Subcutaneous abdominal adipose tissue (tissue), 5 donors: ENCODE measurements at regions not wholly inside any gene's neighbourhood (a gene's known extent, or its start where the extent isn't known, plus 50 kb on each side); places are given as distances from the start of the nearest gene placed in this dataset.

Experiments used
- H3K27ac ChIP-seq: one replicate; pipeline ENCODE4 v1.7.0; 2013; ENCODE audit warnings: low read depth, mild to moderate bottlenecking, inconsistent platforms, low read length, moderate library complexity
- H3K27me3 ChIP-seq, 5 donors: one replicate each; pipeline ENCODE4 v1.7.0; 2013; ENCODE audit warnings: low read length in 5 of 5, inconsistent platforms in 1 of 5; ENCODE audit not compliant: control insufficient read depth in 5 of 5, insufficient read depth in 4 of 5
- H3K36me3 ChIP-seq, 5 donors: one replicate each; pipeline ENCODE4 v1.7.0; 2013; ENCODE audit warnings: low read length in 5 of 5; ENCODE audit not compliant: control insufficient read depth in 5 of 5, insufficient read depth in 5 of 5
- H3K4me1 ChIP-seq, 5 donors: one replicate each; pipeline ENCODE4 v1.7.0; 2013; ENCODE audit warnings: low read length in 5 of 5, mild to moderate bottlenecking in 3 of 5, moderate library complexity in 1 of 5; ENCODE audit not compliant: control insufficient read depth in 5 of 5, insufficient read depth in 5 of 5
- H3K4me3 ChIP-seq, 5 donors: one replicate each; pipeline ENCODE4 v1.7.0; 2013; ENCODE audit warnings: low read length in 5 of 5, low read depth in 1 of 5
- H3K9ac ChIP-seq, 5 donors: one replicate each; pipeline ENCODE4 v1.7.0; 2013; ENCODE audit warnings: low read length in 5 of 5, mild to moderate bottlenecking in 4 of 5, moderate library complexity in 3 of 5
- H3K9me3 ChIP-seq, 5 donors: one replicate each; pipeline ENCODE4 v1.7.0; 2013; ENCODE audit warnings: low read length in 5 of 5; ENCODE audit not compliant: control insufficient read depth in 5 of 5
- donor health status: healthy.
- donor health status: healthy.
- donor health status: healthy.
- donor health status: healthy.
- donor health status: healthy.

GRCh38 chr21:19724081-19724480 is 1274.1 kb upstream of the NCAM2 start:
- Histone ChIP-seq H3K9me3 (peaks cover 0 to 4% (median 0%) of the 10 kb centered on the region in 5 donors), H3K36me3 (no peaks in the 10 kb centered on the region)

GRCh38 chr21:19731251-19731650 is 1267.0 kb upstream of the NCAM2 start:
- Histone ChIP-seq H3K4me1 (no peaks in the 10 kb centered on the region), H3K4me3 (no peak overlapping the region), H3K36me3 (no peaks in the 10 kb centered on the region)

More at GRCh38 chr21:19724081-19724480, 1274.1 kb upstream of the NCAM2 start:
- no peak overlapping the region for H3K9ac ChIP-seq
- no peaks in the 10 kb centered on the region for H3K27me3 ChIP-seq
- no peak overlapping the region for H3K4me3 ChIP-seq
- H3K4me1 ChIP-seq = no peaks in the 10 kb centered on the region
- H3K27ac ChIP-seq = no peak overlapping the region

GRCh38 chr21:19759836-19760235 is 1238.4 kb upstream of the NCAM2 start:
- Histone ChIP-seq H3K36me3 (no peaks in the 10 kb centered on the region), H3K4me1 (no peaks in the 10 kb centered on the region), H3K9me3 (no peaks in the 10 kb centered on the region), H3K27me3 (no peaks in the 10 kb centered on the region), H3K27ac (no peak overlapping the region), H3K4me3 (no peak overlapping the region), H3K9ac (no peak overlapping the region)

More at GRCh38 chr21:19731251-19731650, 1267.0 kb upstream of the NCAM2 start:
- no peak overlapping the region for H3K27ac ChIP-seq
- no peak overlapping the region for H3K9ac ChIP-seq
- H3K27me3 ChIP-seq = no peaks in the 10 kb centered on the region
- peaks cover 0 to 2% (median 0%) of the 10 kb centered on the region in 5 donors for H3K9me3 ChIP-seq

- Histone ChIP-seq H3K27ac (no peak overlapping the region), H3K9me3 (peaks cover 0 to 5% (median 0%) of the 10 kb centered on the region in 5 donors), H3K4me3 (no peak overlapping the region), H3K36me3 (no peaks in the 10 kb centered on the region), H3K9ac (no peak overlapping the region), H3K4me1 (no peaks in the 10 kb centered on the region), H3K27me3 (no peaks in the 10 kb centered on the region)
Measured at GRCh38 chr21:19767546-19767945, 1230.7 kb upstream of the NCAM2 start.

- no peak overlapping the region for H3K4me3 ChIP-seq
- H3K4me1 ChIP-seq = no peaks in the 10 kb centered on the region
- H3K9ac ChIP-seq = no peak overlapping the region
- no peaks in the 10 kb centered on the region for H3K27me3 ChIP-seq
- H3K27ac ChIP-seq = no peak overlapping the region
- no peaks in the 10 kb centered on the region for H3K36me3 ChIP-seq
- H3K9me3 ChIP-seq = peaks cover 0 to 3% (median 0%) of the 10 kb centered on the region in 5 donors
Measured at GRCh38 chr21:19771881-19772280, 1226.3 kb upstream of the NCAM2 start.

GRCh38 chr21:19776076-19776475 is 1222.1 kb upstream of the NCAM2 start:
- Histone ChIP-seq H3K27me3 (no peaks in the 10 kb centered on the region), H3K9ac (no peak overlapping the region), H3K4me1 (no peaks in the 10 kb centered on the region), H3K9me3 (peaks cover 0 to 6% (median 5%) of the 10 kb centered on the region in 5 donors), H3K36me3 (no peaks in the 10 kb centered on the region), H3K27ac (no peak overlapping the region), H3K4me3 (no peak overlapping the region)

- Histone ChIP-seq H3K27me3 (no peaks in the 10 kb centered on the region), H3K9me3 (peaks cover 0 to 20% (median 5%) of the 10 kb centered on the region in 5 donors), H3K4me3 (no peak overlapping the region), H3K27ac (no peak overlapping the region), H3K9ac (no peak overlapping the region), H3K4me1 (no peaks in the 10 kb centered on the region), H3K36me3 (no peaks in the 10 kb centered on the region)
Measured at GRCh38 chr21:19781881-19782652, 1216.1 kb upstream of the NCAM2 start.

GRCh38 chr21:19785941-19786340 is 1212.3 kb upstream of the NCAM2 start:
- Histone ChIP-seq H3K4me1 (no peaks in the 10 kb centered on the region), H3K4me3 (no peak overlapping the region), H3K27ac (no peak overlapping the region), H3K36me3 (no peaks in the 10 kb centered on the region), H3K27me3 (no peaks in the 10 kb centered on the region), H3K9me3 (peaks cover 0 to 14% (median 3%) of the 10 kb centered on the region in 5 donors), H3K9ac (no peak overlapping the region)

- no peak overlapping the region for H3K4me3 ChIP-seq
- H3K9ac ChIP-seq = no peak overlapping the region
- no peaks in the 10 kb centered on the region for H3K4me1 ChIP-seq
- no peaks in the 10 kb centered on the region for H3K9me3 ChIP-seq
- no peaks in the 10 kb centered on the region for H3K27me3 ChIP-seq
- no peak overlapping the region for H3K27ac ChIP-seq
- H3K36me3 ChIP-seq = no peaks in the 10 kb centered on the region
Measured at GRCh38 chr21:19792004-19792403, 1206.2 kb upstream of the NCAM2 start.

- H3K9ac ChIP-seq = no peak overlapping the region
- H3K27ac ChIP-seq = no peak overlapping the region
- no peaks in the 10 kb centered on the region for H3K27me3 ChIP-seq
- no peaks in the 10 kb centered on the region for H3K36me3 ChIP-seq
- H3K9me3 ChIP-seq = no peaks in the 10 kb centered on the region
- H3K4me1 ChIP-seq = no peaks in the 10 kb centered on the region
- no peak overlapping the region for H3K4me3 ChIP-seq
Measured at GRCh38 chr21:19807201-19807600, 1191.0 kb upstream of the NCAM2 start.
